PC-3 (cell line): ENCODE measurements at regions not wholly inside any gene's neighbourhood (a gene's known extent, or its start where the extent isn't known, plus 50 kb on each side); places are given as distances from the start of the nearest gene placed in this dataset.

Source experiments
- EZH2 ChIP-seq: fragments of 300-600 bp; sonication (generic); IDR thresholded peaks from one replicate; pipeline ENCODE4 v1.6.1; 2017; ENCODE audit warnings: antibody characterized with exemption, mild to moderate bottlenecking, low read length; ENCODE audit not compliant: unreplicated experiment
- TF ChIP-seq, protein P1 (sequence below): fragments of 300-600 bp; sonication (generic); conservative IDR thresholded peaks from 2 replicates; pipeline ENCODE4 v1.5.1; 2017; ENCODE audit warnings: antibody characterized with exemption, low read depth, mild to moderate bottlenecking, low read length

DNA sequence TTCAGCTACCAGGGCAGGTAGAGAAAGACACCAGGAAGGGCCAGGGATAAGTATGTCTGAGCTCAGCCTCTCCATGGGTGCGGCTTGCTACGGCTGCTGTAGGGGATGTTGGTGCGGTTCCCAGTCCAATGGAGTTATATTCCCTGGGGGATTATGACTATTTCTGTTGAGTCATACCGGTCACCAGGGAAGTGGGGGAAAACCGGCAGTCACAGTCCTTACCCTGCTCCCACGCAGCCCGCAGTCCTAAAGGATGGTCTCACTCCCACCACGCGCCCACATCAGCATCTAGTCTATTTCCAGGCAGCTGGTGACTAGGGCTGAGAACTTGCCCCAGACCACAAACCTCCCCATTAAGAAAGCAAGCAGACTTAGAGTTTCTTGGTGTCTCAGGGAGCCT is 191.6 kb downstream of the VEGFC start:
- TF ChIP-seq, protein P1, sequence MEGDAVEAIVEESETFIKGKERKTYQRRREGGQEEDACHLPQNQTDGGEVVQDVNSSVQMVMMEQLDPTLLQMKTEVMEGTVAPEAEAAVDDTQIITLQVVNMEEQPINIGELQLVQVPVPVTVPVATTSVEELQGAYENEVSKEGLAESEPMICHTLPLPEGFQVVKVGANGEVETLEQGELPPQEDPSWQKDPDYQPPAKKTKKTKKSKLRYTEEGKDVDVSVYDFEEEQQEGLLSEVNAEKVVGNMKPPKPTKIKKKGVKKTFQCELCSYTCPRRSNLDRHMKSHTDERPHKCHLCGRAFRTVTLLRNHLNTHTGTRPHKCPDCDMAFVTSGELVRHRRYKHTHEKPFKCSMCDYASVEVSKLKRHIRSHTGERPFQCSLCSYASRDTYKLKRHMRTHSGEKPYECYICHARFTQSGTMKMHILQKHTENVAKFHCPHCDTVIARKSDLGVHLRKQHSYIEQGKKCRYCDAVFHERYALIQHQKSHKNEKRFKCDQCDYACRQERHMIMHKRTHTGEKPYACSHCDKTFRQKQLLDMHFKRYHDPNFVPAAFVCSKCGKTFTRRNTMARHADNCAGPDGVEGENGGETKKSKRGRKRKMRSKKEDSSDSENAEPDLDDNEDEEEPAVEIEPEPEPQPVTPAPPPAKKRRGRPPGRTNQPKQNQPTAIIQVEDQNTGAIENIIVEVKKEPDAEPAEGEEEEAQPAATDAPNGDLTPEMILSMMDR: no peak
- TF ChIP-seq EZH2: no peak
